ENCODE measurements at regions not wholly inside any gene's neighbourhood (a gene's known extent, or its start where the extent isn't known, plus 50 kb on each side); places are given as distances from the start of the nearest gene placed in this dataset.

DNA sequence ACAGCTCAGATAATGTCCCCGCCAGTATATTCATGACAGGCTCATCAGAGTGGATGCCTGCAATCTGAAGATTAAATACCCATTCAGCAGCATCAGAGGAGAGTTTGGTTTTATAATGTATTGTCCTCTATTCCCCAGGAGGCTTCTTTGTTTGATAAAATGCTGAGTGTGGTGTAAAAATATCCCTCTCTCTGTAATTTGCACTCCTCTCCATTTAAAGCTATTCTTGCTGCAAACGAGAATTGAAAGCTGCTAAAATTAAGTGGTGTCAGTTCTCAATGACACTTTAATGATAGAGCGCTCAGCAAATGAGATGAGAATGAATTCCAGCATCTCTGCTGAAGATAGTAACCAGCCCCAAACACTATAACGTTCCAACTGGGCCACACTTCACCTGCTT is 205.7 kb upstream of the RRP15 start:
- no peaks in the 10 kb centered on the region for H3K4me1 ChIP-seq (ENCODE audit: control insufficient read depth in 4 of 4, insufficient read depth in 4 of 4, low read length in 3 of 4)
- H3K27me3 ChIP-seq (ENCODE audit: control insufficient read depth in 4 of 4, insufficient read depth in 4 of 4, low read length in 3 of 4), result no peaks in the 10 kb centered on the region
- 47% methylated on average over 4 of the region's 4 CpGs for WGBS
- no peaks in the 10 kb centered on the region for H3K9me3 ChIP-seq (ENCODE audit: control insufficient read depth in 4 of 4, low read length in 3 of 4)
- H3K36me3 ChIP-seq (ENCODE audit: control insufficient read depth in 4 of 4, insufficient read depth in 3 of 4, low read depth in 1 of 4, low read length in 3 of 4), result no peaks in the 10 kb centered on the region
- H3K4me3 ChIP-seq (ENCODE audit: low read depth in 1 of 3, low read length in 3 of 3), result no peak overlapping the region
- DNase-seq (ENCODE audit: low spot score), result no peak
- H3K9ac ChIP-seq (ENCODE audit: low read depth in 1 of 2, low read length in 2 of 2), result no peak overlapping the region
- TF ChIP-seq EGR1 (IDR thresholded peaks at IDR 0.05; ENCODE audit: low read depth in 2 of 2), result no peak
- TF ChIP-seq JUND (IDR thresholded peaks at IDR 0.05), result no peak
- TF ChIP-seq, protein P1, sequence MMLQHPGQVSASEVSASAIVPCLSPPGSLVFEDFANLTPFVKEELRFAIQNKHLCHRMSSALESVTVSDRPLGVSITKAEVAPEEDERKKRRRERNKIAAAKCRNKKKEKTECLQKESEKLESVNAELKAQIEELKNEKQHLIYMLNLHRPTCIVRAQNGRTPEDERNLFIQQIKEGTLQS (IDR thresholded peaks at IDR 0.05), result no peak
- TF ChIP-seq, protein P2, sequence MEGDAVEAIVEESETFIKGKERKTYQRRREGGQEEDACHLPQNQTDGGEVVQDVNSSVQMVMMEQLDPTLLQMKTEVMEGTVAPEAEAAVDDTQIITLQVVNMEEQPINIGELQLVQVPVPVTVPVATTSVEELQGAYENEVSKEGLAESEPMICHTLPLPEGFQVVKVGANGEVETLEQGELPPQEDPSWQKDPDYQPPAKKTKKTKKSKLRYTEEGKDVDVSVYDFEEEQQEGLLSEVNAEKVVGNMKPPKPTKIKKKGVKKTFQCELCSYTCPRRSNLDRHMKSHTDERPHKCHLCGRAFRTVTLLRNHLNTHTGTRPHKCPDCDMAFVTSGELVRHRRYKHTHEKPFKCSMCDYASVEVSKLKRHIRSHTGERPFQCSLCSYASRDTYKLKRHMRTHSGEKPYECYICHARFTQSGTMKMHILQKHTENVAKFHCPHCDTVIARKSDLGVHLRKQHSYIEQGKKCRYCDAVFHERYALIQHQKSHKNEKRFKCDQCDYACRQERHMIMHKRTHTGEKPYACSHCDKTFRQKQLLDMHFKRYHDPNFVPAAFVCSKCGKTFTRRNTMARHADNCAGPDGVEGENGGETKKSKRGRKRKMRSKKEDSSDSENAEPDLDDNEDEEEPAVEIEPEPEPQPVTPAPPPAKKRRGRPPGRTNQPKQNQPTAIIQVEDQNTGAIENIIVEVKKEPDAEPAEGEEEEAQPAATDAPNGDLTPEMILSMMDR (IDR thresholded peaks at IDR 0.05; ENCODE audit: low read depth, low read length, missing input control), result no peak
- TF ChIP-seq HNF4A (conservative IDR thresholded peaks at IDR 0.05), result no peak
- no peak for TF ChIP-seq FOXA1 (IDR thresholded peaks at IDR 0.05)
- no peak for TF ChIP-seq FOXA2 (IDR thresholded peaks at IDR 0.05)
- TF ChIP-seq NR2F2 (IDR thresholded peaks at IDR 0.05), result no peak
- no peak for TF ChIP-seq HNF4G (IDR thresholded peaks at IDR 0.05)
- TF ChIP-seq, protein P3, sequence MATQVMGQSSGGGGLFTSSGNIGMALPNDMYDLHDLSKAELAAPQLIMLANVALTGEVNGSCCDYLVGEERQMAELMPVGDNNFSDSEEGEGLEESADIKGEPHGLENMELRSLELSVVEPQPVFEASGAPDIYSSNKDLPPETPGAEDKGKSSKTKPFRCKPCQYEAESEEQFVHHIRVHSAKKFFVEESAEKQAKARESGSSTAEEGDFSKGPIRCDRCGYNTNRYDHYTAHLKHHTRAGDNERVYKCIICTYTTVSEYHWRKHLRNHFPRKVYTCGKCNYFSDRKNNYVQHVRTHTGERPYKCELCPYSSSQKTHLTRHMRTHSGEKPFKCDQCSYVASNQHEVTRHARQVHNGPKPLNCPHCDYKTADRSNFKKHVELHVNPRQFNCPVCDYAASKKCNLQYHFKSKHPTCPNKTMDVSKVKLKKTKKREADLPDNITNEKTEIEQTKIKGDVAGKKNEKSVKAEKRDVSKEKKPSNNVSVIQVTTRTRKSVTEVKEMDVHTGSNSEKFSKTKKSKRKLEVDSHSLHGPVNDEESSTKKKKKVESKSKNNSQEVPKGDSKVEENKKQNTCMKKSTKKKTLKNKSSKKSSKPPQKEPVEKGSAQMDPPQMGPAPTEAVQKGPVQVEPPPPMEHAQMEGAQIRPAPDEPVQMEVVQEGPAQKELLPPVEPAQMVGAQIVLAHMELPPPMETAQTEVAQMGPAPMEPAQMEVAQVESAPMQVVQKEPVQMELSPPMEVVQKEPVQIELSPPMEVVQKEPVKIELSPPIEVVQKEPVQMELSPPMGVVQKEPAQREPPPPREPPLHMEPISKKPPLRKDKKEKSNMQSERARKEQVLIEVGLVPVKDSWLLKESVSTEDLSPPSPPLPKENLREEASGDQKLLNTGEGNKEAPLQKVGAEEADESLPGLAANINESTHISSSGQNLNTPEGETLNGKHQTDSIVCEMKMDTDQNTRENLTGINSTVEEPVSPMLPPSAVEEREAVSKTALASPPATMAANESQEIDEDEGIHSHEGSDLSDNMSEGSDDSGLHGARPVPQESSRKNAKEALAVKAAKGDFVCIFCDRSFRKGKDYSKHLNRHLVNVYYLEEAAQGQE (IDR thresholded peaks at IDR 0.05), result no peak
- TF ChIP-seq SP1 (IDR thresholded peaks at IDR 0.05), result no peak
- TF ChIP-seq, protein P4, sequence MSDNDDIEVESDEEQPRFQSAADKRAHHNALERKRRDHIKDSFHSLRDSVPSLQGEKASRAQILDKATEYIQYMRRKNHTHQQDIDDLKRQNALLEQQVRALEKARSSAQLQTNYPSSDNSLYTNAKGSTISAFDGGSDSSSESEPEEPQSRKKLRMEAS (IDR thresholded peaks at IDR 0.05), result no peak
- H3K27ac ChIP-seq (ENCODE audit: low read depth in 1 of 2, low read length in 2 of 2), result no peak overlapping the region

DNA sequence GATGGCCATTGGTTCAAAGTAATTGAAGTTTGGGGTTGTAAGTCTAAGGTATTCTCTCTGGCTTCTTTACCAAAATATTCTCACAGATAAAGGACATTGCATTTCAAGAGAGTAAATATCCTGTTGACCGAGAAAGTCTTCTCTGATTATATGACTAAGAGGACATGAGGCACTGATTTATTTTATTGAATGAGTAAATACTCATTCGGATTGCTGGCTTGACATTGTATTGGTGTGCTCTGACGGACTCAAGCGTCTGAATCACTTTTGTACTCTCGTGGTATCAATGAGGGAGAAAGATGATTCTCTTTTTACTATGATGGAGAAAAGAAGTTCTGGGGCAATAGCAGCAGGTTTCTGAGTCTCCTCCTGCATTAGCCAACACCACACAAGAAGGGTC is 205.3 kb upstream of the RRP15 start:
- Histone ChIP-seq H3K9ac (ENCODE audit: low read depth in 1 of 2, low read length in 2 of 2) (no peak overlapping the region), H3K27me3 (ENCODE audit: control insufficient read depth in 4 of 4, insufficient read depth in 4 of 4, low read length in 3 of 4) (no peaks in the 10 kb centered on the region), H3K9me3 (ENCODE audit: control insufficient read depth in 4 of 4, low read length in 3 of 4) (no peaks in the 10 kb centered on the region), H3K4me3 (ENCODE audit: low read depth in 1 of 3, low read length in 3 of 3) (no peak overlapping the region), H3K27ac (ENCODE audit: low read depth in 1 of 2, low read length in 2 of 2) (no peak overlapping the region), H3K4me1 (ENCODE audit: control insufficient read depth in 4 of 4, insufficient read depth in 4 of 4, low read length in 3 of 4) (no peaks in the 10 kb centered on the region), H3K36me3 (ENCODE audit: control insufficient read depth in 4 of 4, insufficient read depth in 3 of 4, low read depth in 1 of 4, low read length in 3 of 4) (no peaks in the 10 kb centered on the region)
- WGBS, result 63% methylated on average over 5 of the region's 5 CpGs
- no peak for DNase-seq (ENCODE audit: low spot score)
- no peak for TF ChIP-seq FOXA2 (IDR thresholded peaks at IDR 0.05)
- no peak for TF ChIP-seq HNF4A (conservative IDR thresholded peaks at IDR 0.05)
- no peak for TF ChIP-seq GABPA (IDR thresholded peaks at IDR 0.05 in 1 of 2, conservative IDR thresholded peaks at IDR 0.05 in 1 of 2)
- TF ChIP-seq YY1 (IDR thresholded peaks at IDR 0.05), result no peak
- TF ChIP-seq NR2F2 (IDR thresholded peaks at IDR 0.05), result no peak
- TF ChIP-seq HNF4G (IDR thresholded peaks at IDR 0.05), result no peak
- TF ChIP-seq, protein P5, sequence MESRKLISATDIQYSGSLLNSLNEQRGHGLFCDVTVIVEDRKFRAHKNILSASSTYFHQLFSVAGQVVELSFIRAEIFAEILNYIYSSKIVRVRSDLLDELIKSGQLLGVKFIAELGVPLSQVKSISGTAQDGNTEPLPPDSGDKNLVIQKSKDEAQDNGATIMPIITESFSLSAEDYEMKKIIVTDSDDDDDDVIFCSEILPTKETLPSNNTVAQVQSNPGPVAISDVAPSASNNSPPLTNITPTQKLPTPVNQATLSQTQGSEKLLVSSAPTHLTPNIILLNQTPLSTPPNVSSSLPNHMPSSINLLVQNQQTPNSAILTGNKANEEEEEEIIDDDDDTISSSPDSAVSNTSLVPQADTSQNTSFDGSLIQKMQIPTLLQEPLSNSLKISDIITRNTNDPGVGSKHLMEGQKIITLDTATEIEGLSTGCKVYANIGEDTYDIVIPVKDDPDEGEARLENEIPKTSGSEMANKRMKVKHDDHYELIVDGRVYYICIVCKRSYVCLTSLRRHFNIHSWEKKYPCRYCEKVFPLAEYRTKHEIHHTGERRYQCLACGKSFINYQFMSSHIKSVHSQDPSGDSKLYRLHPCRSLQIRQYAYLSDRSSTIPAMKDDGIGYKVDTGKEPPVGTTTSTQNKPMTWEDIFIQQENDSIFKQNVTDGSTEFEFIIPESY (IDR thresholded peaks at IDR 0.05), result no peak
- TF ChIP-seq JUND (IDR thresholded peaks at IDR 0.05), result no peak
- TF ChIP-seq, protein P1 (IDR thresholded peaks at IDR 0.05), result no peak
- TF ChIP-seq EGR1 (IDR thresholded peaks at IDR 0.05; ENCODE audit: low read depth in 2 of 2), result no peak
- no peak for TF ChIP-seq RXRA (IDR thresholded peaks at IDR 0.05)
- no peak for TF ChIP-seq SP1 (IDR thresholded peaks at IDR 0.05)
- TF ChIP-seq, protein P2 (IDR thresholded peaks at IDR 0.05; ENCODE audit: low read depth, low read length, missing input control), result no peak
- TF ChIP-seq, protein P4 (IDR thresholded peaks at IDR 0.05), result no peak
- TF ChIP-seq, protein P3 (IDR thresholded peaks at IDR 0.05), result no peak

All from liver (tissue), 8 donors.